Testis (tissue), 2 donors: ENCODE measurements at regions not wholly inside any gene's neighbourhood (a gene's known extent, or its start where the extent isn't known, plus 50 kb on each side); places are given as distances from the start of the nearest gene placed in this dataset.

Experiments
- POLR2A ChIP-seq: fragments of 450-650 bp; IDR thresholded peaks from one replicate; pipeline ENCODE4 v1.6.1; 2017; ENCODE audit warnings: antibody characterized with exemption, mild to moderate bottlenecking, moderate library complexity
- TF ChIP-seq, protein P1 (sequence below), 3 experiments: fragments of 450-650 bp in 2 of 3; fragments of 200-600 bp in 1 of 3; sonication (generic) in 1 of 3; IDR thresholded peaks; one replicate each; pipeline ENCODE4 v1.5.1; 2016 to 2019; ENCODE audit warnings: antibody characterized with exemption in 3 of 3, mild to moderate bottlenecking in 2 of 3, moderate library complexity in 1 of 3

GRCh38 chr7:13633857-13634256 lies 355.6 kb downstream of the ETV1 start:
- no peak for TF ChIP-seq POLR2A
- TF ChIP-seq, protein P1, sequence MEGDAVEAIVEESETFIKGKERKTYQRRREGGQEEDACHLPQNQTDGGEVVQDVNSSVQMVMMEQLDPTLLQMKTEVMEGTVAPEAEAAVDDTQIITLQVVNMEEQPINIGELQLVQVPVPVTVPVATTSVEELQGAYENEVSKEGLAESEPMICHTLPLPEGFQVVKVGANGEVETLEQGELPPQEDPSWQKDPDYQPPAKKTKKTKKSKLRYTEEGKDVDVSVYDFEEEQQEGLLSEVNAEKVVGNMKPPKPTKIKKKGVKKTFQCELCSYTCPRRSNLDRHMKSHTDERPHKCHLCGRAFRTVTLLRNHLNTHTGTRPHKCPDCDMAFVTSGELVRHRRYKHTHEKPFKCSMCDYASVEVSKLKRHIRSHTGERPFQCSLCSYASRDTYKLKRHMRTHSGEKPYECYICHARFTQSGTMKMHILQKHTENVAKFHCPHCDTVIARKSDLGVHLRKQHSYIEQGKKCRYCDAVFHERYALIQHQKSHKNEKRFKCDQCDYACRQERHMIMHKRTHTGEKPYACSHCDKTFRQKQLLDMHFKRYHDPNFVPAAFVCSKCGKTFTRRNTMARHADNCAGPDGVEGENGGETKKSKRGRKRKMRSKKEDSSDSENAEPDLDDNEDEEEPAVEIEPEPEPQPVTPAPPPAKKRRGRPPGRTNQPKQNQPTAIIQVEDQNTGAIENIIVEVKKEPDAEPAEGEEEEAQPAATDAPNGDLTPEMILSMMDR (IDR thresholded peaks at IDR 0.05): no peak
